Astrocyte (in vitro differentiated cells and primary cell): ENCODE measurements at regions not wholly inside any gene's neighbourhood (a gene's known extent, or its start where the extent isn't known, plus 50 kb on each side); places are given as distances from the start of the nearest gene placed in this dataset.

ENCODE experiments used
- EZH2 ChIP-seq: IDR thresholded peaks from 2 replicates; pipeline ENCODE4 v1.6.1; 2012; ENCODE audit warnings: mild to moderate bottlenecking, low read length, inconsistent platforms; ENCODE audit not compliant: insufficient read depth
- TF ChIP-seq, protein P1 (sequence below): IDR thresholded peaks from 2 replicates; pipeline ENCODE4 v1.5.1; 2011; ENCODE audit warnings: low read depth, mild to moderate bottlenecking, inconsistent platforms, low read length, moderate library complexity; ENCODE audit not compliant: insufficient read depth

DNA sequence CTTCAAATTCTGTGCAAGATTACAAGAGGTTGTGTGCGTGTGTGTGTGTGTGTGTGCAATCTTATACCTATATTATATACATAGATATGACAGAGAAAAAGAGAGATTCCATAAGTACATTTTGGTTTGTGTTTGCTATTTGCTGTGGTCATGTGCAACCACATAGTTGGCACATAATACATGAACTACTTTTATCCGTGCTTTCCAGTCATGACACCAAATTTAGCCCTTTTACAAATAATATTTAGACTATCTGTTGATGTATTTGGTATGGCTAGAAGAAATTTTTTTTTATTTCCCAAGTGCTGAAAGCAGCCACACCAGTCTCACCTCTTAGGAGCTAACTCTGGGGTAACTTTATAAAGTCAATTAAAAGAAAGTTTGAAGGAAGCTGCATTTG is 63.5 kb upstream of the EGFR start:
- TF ChIP-seq, protein P1, sequence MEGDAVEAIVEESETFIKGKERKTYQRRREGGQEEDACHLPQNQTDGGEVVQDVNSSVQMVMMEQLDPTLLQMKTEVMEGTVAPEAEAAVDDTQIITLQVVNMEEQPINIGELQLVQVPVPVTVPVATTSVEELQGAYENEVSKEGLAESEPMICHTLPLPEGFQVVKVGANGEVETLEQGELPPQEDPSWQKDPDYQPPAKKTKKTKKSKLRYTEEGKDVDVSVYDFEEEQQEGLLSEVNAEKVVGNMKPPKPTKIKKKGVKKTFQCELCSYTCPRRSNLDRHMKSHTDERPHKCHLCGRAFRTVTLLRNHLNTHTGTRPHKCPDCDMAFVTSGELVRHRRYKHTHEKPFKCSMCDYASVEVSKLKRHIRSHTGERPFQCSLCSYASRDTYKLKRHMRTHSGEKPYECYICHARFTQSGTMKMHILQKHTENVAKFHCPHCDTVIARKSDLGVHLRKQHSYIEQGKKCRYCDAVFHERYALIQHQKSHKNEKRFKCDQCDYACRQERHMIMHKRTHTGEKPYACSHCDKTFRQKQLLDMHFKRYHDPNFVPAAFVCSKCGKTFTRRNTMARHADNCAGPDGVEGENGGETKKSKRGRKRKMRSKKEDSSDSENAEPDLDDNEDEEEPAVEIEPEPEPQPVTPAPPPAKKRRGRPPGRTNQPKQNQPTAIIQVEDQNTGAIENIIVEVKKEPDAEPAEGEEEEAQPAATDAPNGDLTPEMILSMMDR, result no peak
- TF ChIP-seq EZH2, result no peak
